ENCODE measurements at regions not wholly inside any gene's neighbourhood (a gene's known extent, or its start where the extent isn't known, plus 50 kb on each side); places are given as distances from the start of the nearest gene placed in this dataset.

GRCh38 chr12:114779186-114779585 lies 95.2 kb upstream of the TBX3 start:
- TF ChIP-seq SP1 (IDR thresholded peaks at IDR 0.05; ENCODE audit: low read depth) (no peak), TCF7L2 (IDR thresholded peaks at IDR 0.05; ENCODE audit: borderline replicate concordance, extremely low read depth, insufficient read depth, insufficient read length) (no peak), POLR2A (IDR thresholded peaks at IDR 0.05; ENCODE audit: borderline replicate concordance, extremely low read depth, insufficient read depth, insufficient read length) (no peak), YY1 (IDR thresholded peaks at IDR 0.05; ENCODE audit: extremely low read depth, insufficient replicate concordance, low read depth, low read length) (no peak), RAD21 (IDR thresholded peaks at IDR 0.05; ENCODE audit: low read depth) (no peak), MAX (IDR thresholded peaks at IDR 0.05) (no peak), EZH2phosphoT487 (IDR thresholded peaks at IDR 0.05; ENCODE audit: borderline replicate concordance) (no peak), CTCF (IDR thresholded peaks at IDR 0.05 in 2 of 3, conservative IDR thresholded peaks at IDR 0.05 in 1 of 3; ENCODE audit: borderline replicate concordance in 1 of 3, insufficient read depth in 1 of 3, low read depth in 2 of 3, low read length in 2 of 3) (no peak), POLR2AphosphoS5 (IDR thresholded peaks at IDR 0.05; ENCODE audit: low read depth, low read length) (no peak), ZNF274 (IDR thresholded peaks at IDR 0.05; ENCODE audit: low read depth, low read length) (no peak), REST (IDR thresholded peaks at IDR 0.05; ENCODE audit: low read depth) (no peak)

All from HCT116 (cell line).